ENCODE measurements at regions not wholly inside any gene's neighbourhood (a gene's known extent, or its start where the extent isn't known, plus 50 kb on each side); places are given as distances from the start of the nearest gene placed in this dataset.

GRCh38 chr5:68368311-68369022 lies 152.9 kb downstream of the PIK3R1 start:
- no peak for DNase-seq (ENCODE audit: extremely low read depth in 1 of 4, low spot score in 3 of 4)
- H3K4me3 ChIP-seq = no peak overlapping the region
- no peak overlapping the region for H3K4me2 ChIP-seq (ENCODE audit: insufficient read depth, low read length)
- ChIA-PET POLR2A (interaction anchor here (1.1 kb wide), 2 partner anchors 24 to 29 kb away, joined by 3 to 4 read pairs; no protein-coding TSS in a partner anchor), CTCF (ENCODE audit: low intra/inter-chr PET ratio) (no interaction called here)
- in situ Hi-C loops (cut with MboI) = no loop called here
- BruUV-seq (replicated peaks) = no TSS peak
- H3K9ac ChIP-seq (ENCODE audit: insufficient read depth in 1 of 2, low read depth in 2 of 2, low read length in 2 of 2) = no peak overlapping the region
- FAIRE-seq = peak; percentile 23
- TF ChIP-seq EGR1 (conservative IDR thresholded peaks at IDR 0.05) (peak; percentile 53), L3MBTL2 (IDR thresholded peaks at IDR 0.05) (0 out of 2 replicates have a peak, but pooled peaks have one; percentile 16), MGA (IDR thresholded peaks at IDR 0.05) (0 out of 2 replicates have a peak, but pooled peaks have one; percentile 21), ERF (CRISPR knock-in tag; IDR thresholded peaks at IDR 0.05) (no peak), FOXK2 (conservative IDR thresholded peaks at IDR 0.05 in 1 of 2, IDR thresholded peaks at IDR 0.05 in 1 of 2; ENCODE audit: low read depth in 2 of 2) (no peak), ZNF24 (IDR thresholded peaks at IDR 0.05) (no peak), NR1H2 (CRISPR knock-in tag; IDR thresholded peaks at IDR 0.05) (no peak), FOSL1 (tag; conservative IDR thresholded peaks at IDR 0.05) (peak; percentile 46), JUNB (CRISPR knock-in tag; conservative IDR thresholded peaks at IDR 0.05) (no peak), ZSCAN32 (CRISPR knock-in tag; IDR thresholded peaks at IDR 0.05) (no peak)
- H3K36me3 ChIP-seq (ENCODE audit: control insufficient read depth, insufficient read depth, low read length) = no peaks in the 10 kb centered on the region
- H4K20me1 ChIP-seq (replicated peaks; ENCODE audit: control insufficient read depth, insufficient read depth, low read length) = no peaks in the 10 kb centered on the region
- intact Hi-C loops (cut with micrococcal nuclease) = no loop called here
- no peak overlapping the region for H3K27ac ChIP-seq (ENCODE audit: extremely low read depth, low read depth, low read length)
- peaks cover 0 to 40% of the 10 kb centered on the region in 2 experiments; a peak in 4 of 5 replicates for H3K4me1 ChIP-seq (replicated peaks in 1 of 2; ENCODE audit: control insufficient read depth in 2 of 2, insufficient read depth in 2 of 2, low read length in 2 of 2)
- H3K79me2 ChIP-seq (ENCODE audit: control insufficient read depth, insufficient read depth, low read length) = no peaks in the 10 kb centered on the region
- no peaks in the 10 kb centered on the region for H3K27me3 ChIP-seq (ENCODE audit: control insufficient read depth in 2 of 2, insufficient read depth in 2 of 2, low read length in 2 of 2)
- H2AFZ ChIP-seq (ENCODE audit: low read depth, low read length) = peak overlapping the region; percentile 46
- H3K9me1 ChIP-seq (ENCODE audit: control insufficient read depth, insufficient read depth, low read length) = no peaks in the 10 kb centered on the region
- ATAC-seq = no peak; the same call in 2 of the 3 replicates
- WGBS (ENCODE audit: insufficient coverage, low coverage, missing lambda C conversion rate) = 42% methylated on average over 5 of the region's 5 CpGs
- no peaks in the 10 kb centered on the region for H3K9me3 ChIP-seq (replicated peaks; ENCODE audit: control insufficient read depth, insufficient read depth, low read depth, low read length)

Data from K562 (cell line).